Lower leg skin (tissue), 3 donors: ENCODE measurements at regions not wholly inside any gene's neighbourhood (a gene's known extent, or its start where the extent isn't known, plus 50 kb on each side); places are given as distances from the start of the nearest gene placed in this dataset.

Experiments
- POLR2A ChIP-seq, 2 donors: fragments of 450-650 bp; IDR thresholded peaks; one replicate each; pipeline ENCODE4 v1.6.1; 2016 to 2017; ENCODE audit warnings: antibody characterized with exemption in 2 of 2, mild to moderate bottlenecking in 1 of 2, moderate library complexity in 1 of 2
- TF ChIP-seq, protein P1 (sequence below), 3 donors: fragments of 450-650 bp; IDR thresholded peaks; one replicate each; pipeline ENCODE4 v1.5.1; 2016; ENCODE audit warnings: antibody characterized with exemption in 3 of 3, mild to moderate bottlenecking in 3 of 3, moderate library complexity in 2 of 3

DNA sequence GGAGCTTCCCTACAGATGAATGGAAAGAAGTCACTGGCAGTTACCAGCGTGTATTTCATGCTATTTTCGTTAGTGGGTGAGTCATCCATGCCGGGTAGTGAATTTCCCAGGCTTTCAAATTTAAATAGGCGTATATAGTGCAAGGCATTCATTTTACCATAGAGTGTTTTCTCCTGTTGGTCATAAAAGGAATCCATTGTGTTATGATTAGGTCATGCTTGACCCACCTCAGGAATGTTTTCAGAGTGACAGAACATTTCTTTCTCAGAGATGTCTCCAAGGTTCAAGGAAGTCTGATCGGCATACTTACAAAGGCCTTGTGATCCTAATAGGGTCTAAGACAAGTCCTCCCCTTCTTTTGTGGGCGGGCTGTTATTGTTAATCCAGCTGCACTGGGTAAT, 110.7 kb downstream of the AKR1D1 start:
- TF ChIP-seq POLR2A (IDR thresholded peaks at IDR 0.05): no peak
- TF ChIP-seq, protein P1, sequence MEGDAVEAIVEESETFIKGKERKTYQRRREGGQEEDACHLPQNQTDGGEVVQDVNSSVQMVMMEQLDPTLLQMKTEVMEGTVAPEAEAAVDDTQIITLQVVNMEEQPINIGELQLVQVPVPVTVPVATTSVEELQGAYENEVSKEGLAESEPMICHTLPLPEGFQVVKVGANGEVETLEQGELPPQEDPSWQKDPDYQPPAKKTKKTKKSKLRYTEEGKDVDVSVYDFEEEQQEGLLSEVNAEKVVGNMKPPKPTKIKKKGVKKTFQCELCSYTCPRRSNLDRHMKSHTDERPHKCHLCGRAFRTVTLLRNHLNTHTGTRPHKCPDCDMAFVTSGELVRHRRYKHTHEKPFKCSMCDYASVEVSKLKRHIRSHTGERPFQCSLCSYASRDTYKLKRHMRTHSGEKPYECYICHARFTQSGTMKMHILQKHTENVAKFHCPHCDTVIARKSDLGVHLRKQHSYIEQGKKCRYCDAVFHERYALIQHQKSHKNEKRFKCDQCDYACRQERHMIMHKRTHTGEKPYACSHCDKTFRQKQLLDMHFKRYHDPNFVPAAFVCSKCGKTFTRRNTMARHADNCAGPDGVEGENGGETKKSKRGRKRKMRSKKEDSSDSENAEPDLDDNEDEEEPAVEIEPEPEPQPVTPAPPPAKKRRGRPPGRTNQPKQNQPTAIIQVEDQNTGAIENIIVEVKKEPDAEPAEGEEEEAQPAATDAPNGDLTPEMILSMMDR (IDR thresholded peaks at IDR 0.05): no peak
